COLO829 (cell line): ENCODE measurements at regions not wholly inside any gene's neighbourhood (a gene's known extent, or its start where the extent isn't known, plus 50 kb on each side); places are given as distances from the start of the nearest gene placed in this dataset.
"Not testable (repeated sequence)": the region's sequence is repeated elsewhere in the genome, so short reads cannot be mapped to it uniquely, and the experiment has no call there.

Source experiments
- DNase-seq: peaks from one replicate; pipeline ENCODE4 v3.0.0; 2012; ENCODE audit warnings: low spot score

GRCh38 chrX:110965409-110966090 is 130.4 kb upstream of the PAK3 start:
- no peak for DNase-seq

GRCh38 chrX:110964786-110965185 is 131.2 kb upstream of the PAK3 start:
- DNase-seq = no peak

- DNase-seq = no peak
Measured at GRCh38 chrX:110962451-110962850, 133.5 kb upstream of the PAK3 start.

- DNase-seq = no peak
Measured at GRCh38 chrX:110955706-110956105, 140.3 kb upstream of the PAK3 start.

GRCh38 chrX:110954428-110955100 is 141.4 kb upstream of the PAK3 start:
- DNase-seq = no peak

- DNase-seq = no peak
Measured at GRCh38 chrX:110951472-110952269, 144.3 kb upstream of the PAK3 start.

- no peak for DNase-seq
Measured at GRCh38 chrX:110944751-110945675, 149.4 kb upstream of the CHRDL1 start.

GRCh38 chrX:110944311-110944750 is 148.7 kb upstream of the CHRDL1 start:
- no peak for DNase-seq

- DNase-seq = no peak
Measured at GRCh38 chrX:110941906-110942305, 146.3 kb upstream of the CHRDL1 start.

- DNase-seq = no peak
Measured at GRCh38 chrX:110938977-110939732, 143.5 kb upstream of the CHRDL1 start.

GRCh38 chrX:110924871-110925270 is 129.3 kb upstream of the CHRDL1 start:
- no peak for DNase-seq

GRCh38 chrX:110920991-110921390 is 125.4 kb upstream of the CHRDL1 start:
- DNase-seq = no peak

GRCh38 chrX:110915570-110915969 is 120.0 kb upstream of the CHRDL1 start:
- DNase-seq = no peak

- no peak for DNase-seq
Measured at GRCh38 chrX:110915111-110915510, 119.5 kb upstream of the CHRDL1 start.

- DNase-seq = no peak
Measured at GRCh38 chrX:110914281-110914680, 118.7 kb upstream of the CHRDL1 start.

GRCh38 chrX:110904747-110905146 is 109.1 kb upstream of the CHRDL1 start:
- not testable (repeated sequence) for DNase-seq

GRCh38 chrX:110881971-110882370 is 86.4 kb upstream of the CHRDL1 start:
- no peak for DNase-seq

- DNase-seq = no peak
Measured at GRCh38 chrX:110877326-110877725, 81.7 kb upstream of the CHRDL1 start.

- DNase-seq = no peak
Measured at GRCh38 chrX:110871839-110872238, 76.2 kb upstream of the CHRDL1 start.

- DNase-seq = no peak
Measured at GRCh38 chrX:110866421-110866820, 70.8 kb upstream of the CHRDL1 start.

GRCh38 chrX:110863883-110864282 is 68.3 kb upstream of the CHRDL1 start:
- no peak for DNase-seq
